HG02588 (cell line): ENCODE measurements at regions not wholly inside any gene's neighbourhood (a gene's known extent, or its start where the extent isn't known, plus 50 kb on each side); places are given as distances from the start of the nearest gene placed in this dataset.
"Not testable (repeated sequence)": the region's sequence is repeated elsewhere in the genome, so short reads cannot be mapped to it uniquely, and the experiment has no call there.

Source experiments
- ATAC-seq: cut with Tn5 transposase; IDR thresholded peaks from one replicate; pipeline ENCODE4 v1.9.1; 2021; ENCODE audit warnings: mild to moderate bottlenecking, moderate library complexity; ENCODE audit not compliant: unreplicated experiment

DNA sequence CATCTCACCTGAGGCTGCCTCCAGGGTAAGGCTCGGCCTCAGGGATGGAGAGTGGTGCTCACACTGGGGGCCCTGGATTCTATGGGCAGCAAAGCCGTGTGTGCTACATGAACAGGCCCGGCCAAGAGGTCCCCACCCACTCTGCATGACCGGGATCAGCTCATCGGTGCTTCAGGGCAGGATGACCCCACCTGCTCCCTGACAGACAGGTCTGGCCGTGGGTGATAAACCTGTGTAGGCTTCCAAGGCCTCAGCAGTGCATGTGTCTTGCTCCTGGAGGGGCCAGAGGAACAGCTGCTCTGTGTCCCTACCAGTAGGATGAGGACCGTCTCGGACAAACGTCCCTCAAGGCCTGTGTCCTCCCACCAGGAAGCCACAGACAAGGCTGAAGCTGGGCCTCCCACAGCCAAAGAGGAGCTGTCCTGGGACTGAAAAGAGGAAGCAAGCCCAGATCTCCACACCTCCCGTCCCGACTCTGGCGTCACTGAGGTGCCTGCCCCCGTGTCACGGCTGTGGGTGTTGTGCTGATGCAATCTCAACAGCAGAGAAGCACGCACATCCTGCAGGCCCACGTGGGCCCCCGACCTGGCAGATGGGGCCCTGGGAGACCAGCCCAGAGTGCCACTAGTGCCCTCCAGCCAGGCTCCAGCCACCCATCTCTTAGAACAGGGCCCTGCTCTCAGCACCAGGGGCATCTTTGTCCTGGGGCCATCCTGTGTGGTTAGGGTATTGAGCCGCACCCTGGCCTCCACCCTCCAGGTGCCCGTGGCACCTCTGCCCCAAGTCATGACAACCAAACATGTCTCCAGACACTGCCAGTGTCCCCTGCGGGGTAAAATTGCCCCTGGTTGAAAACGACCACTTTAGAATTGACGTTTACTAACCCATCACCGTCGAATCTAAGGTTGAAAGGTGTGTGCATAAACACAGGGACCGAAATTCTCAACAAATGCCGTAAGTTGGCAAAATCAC lies 5455.9 kb upstream of the TPTE start:
- ATAC-seq, result peak; percentile 69

GRCh38 chr21:5066682-5067251 lies 5454.6 kb upstream of the TPTE start:
- not testable (repeated sequence) for ATAC-seq

GRCh38 chr21:5067326-5068048 lies 5453.9 kb upstream of the TPTE start:
- ATAC-seq, result not testable (repeated sequence)

DNA sequence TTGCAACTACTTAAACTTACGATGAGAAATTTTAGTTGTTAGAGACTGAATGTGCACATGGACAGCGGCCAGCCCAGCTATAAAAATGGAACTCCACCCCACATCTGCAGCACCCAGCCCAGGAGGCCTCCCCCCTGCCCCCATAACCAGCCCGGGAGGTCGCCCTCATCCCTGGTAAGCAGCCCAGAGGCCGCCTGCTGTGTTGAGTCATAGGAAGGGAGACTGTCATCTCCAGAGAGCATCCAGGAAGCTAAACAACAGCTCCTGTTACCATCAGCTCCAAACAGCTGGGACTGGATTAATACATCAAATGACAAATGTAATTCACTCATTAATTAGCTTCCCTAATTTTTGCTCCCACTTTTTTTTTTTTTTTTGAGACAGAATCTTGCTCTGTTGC lies 5452.7 kb upstream of the TPTE start:
- not testable (repeated sequence) for ATAC-seq

GRCh38 chr21:5071180-5071579 lies 5450.2 kb upstream of the TPTE start:
- not testable (repeated sequence) for ATAC-seq

DNA sequence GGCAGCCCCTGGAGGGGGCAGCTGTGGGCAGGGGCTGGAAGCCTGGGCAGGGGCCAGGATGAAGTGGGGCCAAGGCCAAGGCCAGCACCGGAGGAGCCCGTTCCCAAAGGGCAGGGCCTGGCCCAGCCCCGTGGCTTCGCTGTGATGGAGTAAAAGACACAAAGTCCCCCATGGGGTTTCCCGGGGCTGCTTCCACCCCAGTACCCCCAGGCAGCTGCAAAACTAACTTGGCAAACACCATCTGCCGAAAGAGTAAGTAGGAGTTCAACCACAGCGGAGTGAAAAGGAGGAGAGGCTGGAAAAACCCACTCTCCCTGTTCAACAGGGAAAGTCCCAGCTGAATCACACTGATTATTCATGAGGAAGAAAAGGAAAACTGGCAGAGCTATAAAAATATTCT lies 5444.5 kb upstream of the TPTE start:
- ATAC-seq, result not testable (repeated sequence)

GRCh38 chr21:5079361-5079760 lies 5442.0 kb upstream of the TPTE start:
- ATAC-seq, result not testable (repeated sequence)

GRCh38 chr21:5080015-5080414 lies 5441.4 kb upstream of the TPTE start:
- not testable (repeated sequence) for ATAC-seq

DNA sequence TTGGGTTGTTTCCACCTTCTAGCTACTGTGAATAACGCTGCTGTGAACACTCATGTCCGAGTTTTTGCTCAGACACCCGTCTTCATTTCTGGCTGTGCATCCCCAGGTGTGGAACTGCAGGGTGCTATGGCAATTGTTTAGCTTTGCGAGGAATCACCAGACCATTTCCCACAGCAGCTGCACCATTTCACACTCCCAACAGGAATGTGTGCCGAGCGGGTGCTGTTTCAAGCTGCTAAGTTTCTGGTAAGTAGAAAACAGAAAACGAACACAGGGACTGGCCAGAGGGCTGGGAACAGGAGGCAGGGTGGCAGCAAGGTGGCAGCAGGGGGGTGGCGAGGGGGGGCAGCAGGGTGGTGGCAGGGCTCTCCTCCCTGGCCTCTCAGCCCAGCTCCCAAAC lies 5437.1 kb upstream of the TPTE start:
- ATAC-seq, result not testable (repeated sequence)

- not testable (repeated sequence) for ATAC-seq
Measured at GRCh38 chr21:5085456-5085855, 5435.9 kb upstream of the TPTE start.

- ATAC-seq, result not testable (repeated sequence)
Measured at GRCh38 chr21:5086416-5086815, 5435.0 kb upstream of the TPTE start.

DNA sequence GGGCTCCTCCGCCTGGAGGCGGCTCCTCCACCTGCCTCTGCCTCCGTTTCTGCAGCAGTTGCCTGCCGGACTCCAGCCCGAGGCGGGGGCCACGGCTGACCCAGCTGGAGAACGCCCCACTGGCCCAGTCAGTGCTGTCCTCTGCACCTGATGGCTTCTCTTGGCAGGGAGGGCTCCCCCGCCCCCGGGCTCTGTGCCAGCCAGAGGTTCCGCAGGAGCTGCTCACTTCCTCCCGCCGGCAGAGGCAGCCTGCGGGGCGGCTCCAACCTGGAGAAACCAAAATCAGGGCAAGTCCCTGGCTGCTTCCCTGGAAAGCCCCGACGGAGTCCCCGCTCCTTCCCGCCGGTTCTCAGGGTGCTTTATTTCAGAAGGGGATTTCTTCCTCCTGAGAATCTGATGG lies 5432.6 kb upstream of the TPTE start:
- ATAC-seq, result not testable (repeated sequence)

GRCh38 chr21:5089399-5090089 lies 5431.8 kb upstream of the TPTE start:
- not testable (repeated sequence) for ATAC-seq

GRCh38 chr21:5090132-5091079 lies 5431.0 kb upstream of the TPTE start:
- ATAC-seq, result not testable (repeated sequence)

GRCh38 chr21:5091274-5091673 lies 5430.1 kb upstream of the TPTE start:
- ATAC-seq, result not testable (repeated sequence)

DNA sequence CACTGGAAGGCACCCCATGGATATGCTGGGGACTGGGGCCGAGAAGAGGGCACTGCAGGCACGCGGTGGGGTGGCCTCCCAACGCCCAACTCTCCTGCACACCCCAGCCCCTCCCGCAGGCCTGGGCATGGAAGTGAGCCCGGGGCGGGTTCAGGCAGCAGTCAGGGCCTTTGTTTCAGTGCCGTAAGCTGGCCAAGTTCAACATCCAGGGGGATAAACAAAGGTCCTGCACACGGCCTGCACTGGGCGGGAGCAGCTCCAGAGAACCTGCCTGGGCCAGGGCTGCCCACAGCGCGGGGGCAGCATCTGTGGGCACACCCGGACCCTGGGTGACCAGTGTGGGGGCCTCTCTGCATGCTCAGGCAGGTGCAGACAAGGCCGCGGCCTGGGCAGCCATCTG lies 5425.8 kb upstream of the TPTE start:
- not testable (repeated sequence) for ATAC-seq

DNA sequence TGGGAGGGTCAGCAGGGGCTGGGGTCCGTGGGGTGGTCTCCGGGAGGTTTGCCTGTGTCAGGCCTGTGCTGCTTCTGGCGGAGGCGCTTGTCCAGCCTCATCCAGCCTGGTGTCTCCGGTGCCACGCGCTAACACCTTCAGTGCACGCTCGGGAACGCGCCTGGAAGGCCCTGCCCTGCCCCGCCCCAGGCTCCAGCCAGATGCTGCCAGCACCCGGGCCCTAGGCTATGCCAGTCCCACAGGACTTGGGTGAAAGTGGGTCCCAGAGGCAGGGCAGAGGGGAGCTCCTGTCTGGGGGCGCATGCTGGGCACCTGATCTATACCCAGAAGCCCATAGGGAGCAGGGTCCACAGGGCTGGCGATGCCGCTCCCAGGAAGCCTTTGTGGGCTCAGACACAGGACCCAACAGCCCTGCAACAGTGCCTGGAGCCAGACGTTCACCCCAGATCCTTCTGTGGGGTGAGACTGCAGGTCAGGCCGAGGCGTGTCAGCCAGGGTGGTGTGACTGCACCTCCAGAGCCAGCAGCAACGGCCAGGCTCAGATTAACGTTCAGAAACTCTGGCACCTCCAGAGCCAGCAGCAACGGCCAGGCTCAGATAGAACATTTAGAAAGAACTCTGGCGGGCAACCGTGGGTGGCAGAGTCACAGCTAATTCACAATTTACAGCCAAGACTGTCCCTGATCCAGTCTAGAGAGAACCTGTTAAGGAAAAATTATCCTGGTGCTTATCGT lies 5423.2 kb upstream of the TPTE start:
- ATAC-seq, result not testable (repeated sequence)

GRCh38 chr21:5100604-5101174 lies 5420.7 kb upstream of the TPTE start:
- ATAC-seq, result not testable (repeated sequence)

GRCh38 chr21:5101749-5102148 lies 5419.6 kb upstream of the TPTE start:
- peak; percentile 48 for ATAC-seq
